ENCODE measurements at regions not wholly inside any gene's neighbourhood (a gene's known extent, or its start where the extent isn't known, plus 50 kb on each side); places are given as distances from the start of the nearest gene placed in this dataset.

- H3K36me3 Mint-ChIP-seq (ENCODE audit: low read depth, unreplicated experiment) = no peaks in the 10 kb centered on the region
- H3K27ac Mint-ChIP-seq (ENCODE audit: unreplicated experiment) = no peak overlapping the region
- no peaks in the 10 kb centered on the region for H3K4me1 Mint-ChIP-seq (ENCODE audit: unreplicated experiment)
- H3K27me3 Mint-ChIP-seq (ENCODE audit: unreplicated experiment) = no peaks in the 10 kb centered on the region
- DNase-seq (ENCODE audit: low spot score) = no peak
- no peak overlapping the region for H3K4me3 Mint-ChIP-seq (ENCODE audit: unreplicated experiment)
- no peaks in the 10 kb centered on the region for H3K9me3 Mint-ChIP-seq (ENCODE audit: unreplicated experiment)
- TF ChIP-seq CTCF (IDR thresholded peaks at IDR 0.05; ENCODE audit: unreplicated experiment) = no peak
Observed at GRCh38 chr20:22027423-22027822, 322.0 kb downstream of the PAX1 start.

- Mint-ChIP-seq H3K9me3 (ENCODE audit: unreplicated experiment) (no peaks in the 10 kb centered on the region), H3K27ac (ENCODE audit: unreplicated experiment) (no peak overlapping the region), H3K36me3 (ENCODE audit: low read depth, unreplicated experiment) (no peaks in the 10 kb centered on the region), H3K4me3 (ENCODE audit: unreplicated experiment) (no peak overlapping the region), H3K27me3 (ENCODE audit: unreplicated experiment) (no peaks in the 10 kb centered on the region), H3K4me1 (ENCODE audit: unreplicated experiment) (no peaks in the 10 kb centered on the region)
- no peak for DNase-seq (ENCODE audit: low spot score)
- TF ChIP-seq CTCF (IDR thresholded peaks at IDR 0.05; ENCODE audit: unreplicated experiment) = no peak
Observed at GRCh38 chr20:22020201-22020600, 314.7 kb downstream of the PAX1 start.

- no peak overlapping the region for H3K4me3 Mint-ChIP-seq (ENCODE audit: unreplicated experiment)
Observed at GRCh38 chr20:22008456-22008855, 303.0 kb downstream of the PAX1 start.

GRCh38 chr20:22006306-22006705, 300.8 kb downstream of the PAX1 start:
- TF ChIP-seq CTCF (IDR thresholded peaks at IDR 0.05; ENCODE audit: unreplicated experiment) = no peak
- no peak for DNase-seq (ENCODE audit: low spot score)
- Mint-ChIP-seq H3K4me1 (ENCODE audit: unreplicated experiment) (no peaks in the 10 kb centered on the region), H3K9me3 (ENCODE audit: unreplicated experiment) (no peaks in the 10 kb centered on the region), H3K27ac (ENCODE audit: unreplicated experiment) (no peak overlapping the region), H3K4me3 (ENCODE audit: unreplicated experiment) (no peak overlapping the region), H3K36me3 (ENCODE audit: low read depth, unreplicated experiment) (no peaks in the 10 kb centered on the region), H3K27me3 (ENCODE audit: unreplicated experiment) (peaks cover 2% of the 10 kb centered on the region)

More at GRCh38 chr20:22008456-22008855, 303.0 kb downstream of the PAX1 start:
- Mint-ChIP-seq H3K4me1 (ENCODE audit: unreplicated experiment) (peaks cover 3% of the 10 kb centered on the region), H3K27me3 (ENCODE audit: unreplicated experiment) (peaks cover 2% of the 10 kb centered on the region), H3K36me3 (ENCODE audit: low read depth, unreplicated experiment) (no peaks in the 10 kb centered on the region), H3K27ac (ENCODE audit: unreplicated experiment) (no peak overlapping the region), H3K9me3 (ENCODE audit: unreplicated experiment) (no peaks in the 10 kb centered on the region)
- DNase-seq (ENCODE audit: low spot score) = no peak
- TF ChIP-seq CTCF (IDR thresholded peaks at IDR 0.05; ENCODE audit: unreplicated experiment) = no peak

GRCh38 chr20:22005535-22005934, 300.1 kb downstream of the PAX1 start:
- TF ChIP-seq CTCF (IDR thresholded peaks at IDR 0.05; ENCODE audit: unreplicated experiment) = no peak
- no peaks in the 10 kb centered on the region for H3K9me3 Mint-ChIP-seq (ENCODE audit: unreplicated experiment)
- H3K27ac Mint-ChIP-seq (ENCODE audit: unreplicated experiment) = no peak overlapping the region
- no peaks in the 10 kb centered on the region for H3K27me3 Mint-ChIP-seq (ENCODE audit: unreplicated experiment)
- no peak for DNase-seq (ENCODE audit: low spot score)
- no peaks in the 10 kb centered on the region for H3K36me3 Mint-ChIP-seq (ENCODE audit: low read depth, unreplicated experiment)
- no peaks in the 10 kb centered on the region for H3K4me1 Mint-ChIP-seq (ENCODE audit: unreplicated experiment)
- no peak overlapping the region for H3K4me3 Mint-ChIP-seq (ENCODE audit: unreplicated experiment)
